ENCODE measurements at regions not wholly inside any gene's neighbourhood (a gene's known extent, or its start where the extent isn't known, plus 50 kb on each side); places are given as distances from the start of the nearest gene placed in this dataset.

- DNase-seq: no peak
Observed at GRCh38 chr5:2432076-2432920, 319.2 kb downstream of the IRX2 start.

- no peak for DNase-seq
Observed at GRCh38 chr5:2430606-2431005, 320.9 kb downstream of the IRX2 start.

- DNase-seq: no peak
Observed at GRCh38 chr5:2427983-2428382, 323.5 kb downstream of the IRX2 start.

- no peak for DNase-seq
Observed at GRCh38 chr5:2423634-2424033, 327.8 kb downstream of the IRX2 start.

GRCh38 chr5:2417301-2417700, 334.2 kb downstream of the IRX2 start:
- DNase-seq: no peak

- no peak for DNase-seq
Observed at GRCh38 chr5:2415678-2416077, 335.8 kb downstream of the IRX2 start.

GRCh38 chr5:2410451-2410850, 341.0 kb downstream of the IRX2 start:
- DNase-seq: no peak

GRCh38 chr5:2403296-2403695, 348.2 kb downstream of the IRX2 start:
- DNase-seq: no peak

DNA sequence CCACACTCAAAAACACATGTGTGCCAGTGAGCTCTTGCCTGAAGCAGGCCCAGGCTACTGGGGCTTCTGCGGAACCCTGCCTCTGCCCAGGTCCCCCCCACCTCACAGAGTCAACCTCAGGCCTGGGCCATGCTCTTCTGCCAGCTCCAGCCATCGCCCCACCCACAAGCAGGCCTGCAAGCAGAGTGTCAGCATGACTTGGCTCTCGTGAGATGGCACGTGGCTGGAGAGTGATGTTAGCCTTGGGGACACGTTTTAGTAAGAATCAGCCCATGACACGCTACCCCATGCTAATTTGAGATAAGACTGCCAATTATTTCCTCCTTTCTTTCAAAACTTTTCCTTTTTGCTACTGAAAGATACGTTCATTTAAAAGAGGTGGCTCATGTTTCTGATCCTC, 351.7 kb downstream of the IRX2 start:
- DNase-seq: no peak

- DNase-seq: no peak
Observed at GRCh38 chr5:2399096-2399495, 352.4 kb downstream of the IRX2 start.

DNA sequence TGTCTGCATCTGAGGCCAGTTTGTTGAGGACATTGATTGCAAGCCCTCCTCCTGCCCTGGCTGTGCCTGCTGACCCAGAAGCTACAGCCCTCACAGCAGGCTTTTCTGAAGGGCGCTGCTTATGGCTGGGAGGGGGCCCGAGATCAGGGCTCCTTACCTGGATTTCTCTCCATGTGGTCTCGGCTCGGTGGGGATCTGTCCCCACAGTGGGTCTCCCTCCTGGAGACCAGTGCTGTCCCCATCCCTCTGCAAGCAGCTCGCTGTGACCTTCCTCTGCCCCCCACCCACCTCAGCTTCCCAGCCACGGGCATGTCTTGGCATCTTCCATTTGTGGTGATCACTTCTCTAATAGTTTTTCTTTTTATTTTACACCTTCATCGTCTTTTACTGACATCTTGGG, 357.9 kb downstream of the IRX2 start:
- DNase-seq: no peak

GRCh38 chr5:2391566-2391965, 359.9 kb downstream of the IRX2 start:
- DNase-seq: no peak

GRCh38 chr5:2391021-2391420, 360.5 kb downstream of the IRX2 start:
- no peak for DNase-seq

GRCh38 chr5:2388571-2388970, 362.9 kb downstream of the IRX2 start:
- no peak for DNase-seq

DNA sequence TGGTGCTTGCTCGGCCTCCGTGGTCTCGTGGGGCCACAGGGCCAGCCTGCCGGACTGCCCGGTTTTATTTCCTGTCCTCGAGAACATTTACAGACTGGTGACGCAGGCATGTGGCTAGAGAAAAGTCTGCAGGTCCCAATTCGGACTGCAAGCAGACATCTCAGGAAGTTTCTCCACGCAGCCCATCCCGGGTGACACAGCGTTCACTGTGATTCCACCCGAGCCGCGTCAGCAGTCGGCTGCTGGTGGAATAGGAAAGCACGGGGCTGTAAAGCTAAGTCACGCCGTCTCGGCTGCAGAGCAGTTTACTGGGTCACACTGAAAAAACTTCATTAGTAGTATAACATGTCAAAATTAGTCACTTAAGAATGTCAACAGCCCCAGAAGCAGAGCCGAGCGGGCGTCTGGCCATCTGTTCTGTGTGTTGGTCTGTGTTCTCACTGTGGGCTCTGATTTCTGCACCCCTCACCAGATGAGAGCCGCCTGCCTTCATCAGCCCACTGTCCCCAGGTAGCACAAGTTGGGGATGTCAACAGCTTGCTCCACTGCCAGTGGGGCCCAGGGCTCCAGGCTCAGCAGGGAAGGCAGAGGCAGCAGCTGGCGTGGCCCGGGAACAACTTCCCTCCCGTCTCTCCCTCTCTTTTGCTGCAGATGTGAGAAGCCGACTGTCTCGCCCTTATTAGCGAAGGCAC, 363.7 kb downstream of the IRX2 start:
- no peak for DNase-seq

GRCh38 chr5:2387250-2387633, 364.2 kb downstream of the IRX2 start:
- DNase-seq: no peak

GRCh38 chr5:2385818-2386217, 365.7 kb downstream of the IRX2 start:
- no peak for DNase-seq

DNA sequence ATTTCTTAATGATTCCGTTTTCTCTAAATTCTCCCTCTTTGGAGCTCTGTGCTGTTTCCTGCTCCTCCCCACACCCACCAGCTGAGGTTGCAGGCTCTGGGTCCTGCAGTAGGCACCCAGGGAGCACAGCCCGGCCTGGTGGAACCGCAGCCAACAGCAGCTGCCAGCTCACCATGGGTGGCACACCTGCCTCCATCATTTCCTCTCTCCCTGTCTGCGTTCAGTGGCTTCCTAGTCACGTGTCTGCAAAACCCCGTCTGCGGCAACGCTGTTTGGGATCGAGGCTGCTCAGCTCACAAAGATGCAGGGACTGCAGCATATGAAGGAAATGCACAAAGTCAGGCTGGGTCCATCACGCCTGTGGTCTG, 367.8 kb downstream of the IRX2 start:
- DNase-seq: no peak

DNA sequence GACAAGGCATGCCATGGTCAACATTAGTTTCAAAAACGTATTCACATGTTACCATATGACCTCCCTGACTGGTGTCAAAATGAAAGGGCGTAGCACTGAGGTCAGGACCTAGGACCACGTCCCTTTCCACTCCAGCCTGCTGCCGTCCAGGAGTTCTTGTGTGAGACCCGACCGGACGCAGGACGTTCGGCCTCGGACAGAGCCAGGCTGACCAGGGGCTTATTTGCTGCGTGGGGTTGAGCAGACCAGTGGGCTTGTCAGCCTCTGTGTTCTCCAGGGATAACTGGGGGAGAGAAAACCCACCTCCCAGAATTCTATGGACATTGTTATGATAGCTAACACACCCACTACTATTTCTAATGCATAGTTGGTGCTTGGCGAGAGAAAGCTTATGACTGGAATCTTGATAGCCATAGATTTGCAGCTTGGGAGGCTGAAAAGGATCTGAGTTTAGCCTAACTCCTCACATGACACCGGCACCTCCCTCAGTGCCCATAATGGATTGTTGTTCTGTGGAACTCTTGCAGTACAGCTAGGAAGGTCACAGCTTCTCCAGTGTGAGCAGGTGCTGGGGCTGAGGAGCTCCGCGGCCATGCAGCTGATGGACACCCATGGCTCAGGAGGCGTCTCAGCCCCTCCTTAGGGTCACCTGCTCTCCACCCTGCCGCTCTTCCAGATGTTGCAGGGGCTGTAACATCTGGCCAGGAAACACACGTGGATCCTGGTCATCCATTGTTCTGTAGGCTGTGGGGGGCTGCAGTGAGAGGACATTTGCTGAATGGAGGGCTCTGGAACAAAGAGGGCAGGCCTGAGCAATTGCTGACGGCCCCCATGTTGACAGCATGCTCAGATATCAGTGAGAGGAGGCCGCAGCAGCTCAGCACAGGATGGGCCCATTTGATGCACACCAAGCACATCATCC, 368.4 kb downstream of the IRX2 start:
- DNase-seq: no peak

GRCh38 chr5:2381861-2382260, 369.6 kb downstream of the IRX2 start:
- DNase-seq: no peak

DNA sequence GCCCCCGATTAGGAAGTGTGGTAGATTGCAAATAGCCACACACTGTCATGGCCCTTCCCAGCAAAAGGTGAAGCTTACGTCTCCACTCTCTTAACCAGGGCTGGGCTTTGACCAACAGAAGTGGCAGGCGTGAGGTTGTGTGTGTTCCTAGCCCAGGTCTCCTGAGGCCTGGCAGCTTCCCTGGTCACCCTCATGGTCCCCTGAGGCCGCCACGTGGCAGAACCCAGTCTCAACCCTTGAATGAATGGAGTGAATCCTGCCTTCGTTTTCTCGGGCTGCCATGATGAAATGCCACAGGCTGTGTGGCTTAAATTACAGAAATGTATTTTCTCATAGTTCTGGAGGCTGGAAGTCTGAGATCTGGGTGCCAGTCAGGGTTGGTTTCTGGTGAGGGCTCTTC, 370.4 kb downstream of the IRX2 start:
- no peak for DNase-seq

DNA sequence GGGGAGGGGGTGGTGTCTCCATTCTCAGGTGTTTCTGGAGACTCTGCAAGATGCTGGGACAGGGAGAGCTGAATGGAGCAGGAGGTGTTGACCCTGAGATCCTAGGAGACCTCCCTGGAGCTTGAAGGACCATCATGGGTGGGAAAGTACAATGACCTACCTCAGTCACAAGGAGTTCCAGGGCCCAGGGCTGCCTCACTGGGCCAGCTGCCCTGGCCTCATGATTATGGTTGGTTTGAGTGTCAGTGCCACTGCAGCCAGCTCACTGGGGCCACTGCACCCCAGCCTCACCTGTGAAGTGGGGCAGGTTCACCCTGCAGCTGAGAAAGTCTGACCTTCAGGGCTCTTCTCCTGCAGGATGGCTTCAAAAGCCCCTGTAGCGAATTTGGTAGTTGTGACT, 372.5 kb downstream of the IRX2 start:
- no peak for DNase-seq

GRCh38 chr5:2378108-2378507, 373.4 kb downstream of the IRX2 start:
- no peak for DNase-seq

DNA sequence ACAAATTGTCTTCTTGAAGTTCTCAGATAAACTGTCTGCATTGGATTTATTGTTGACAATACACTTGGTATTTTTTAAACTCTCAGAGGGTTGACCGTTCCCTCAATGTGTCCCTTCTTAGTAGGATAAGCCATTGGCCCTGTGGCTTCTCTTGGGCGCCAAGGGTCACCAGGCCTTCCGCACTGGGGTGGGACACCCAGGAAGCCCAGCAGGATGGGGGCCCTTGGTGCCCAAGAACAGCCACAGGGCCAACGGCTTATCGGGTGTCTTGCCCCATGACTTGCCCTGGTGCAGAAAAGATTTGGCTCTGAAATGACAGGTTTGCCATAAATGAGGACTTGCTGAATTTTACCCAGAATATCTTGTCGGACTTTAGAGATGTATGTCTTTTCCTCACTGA, 375.0 kb downstream of the IRX2 start:
- DNase-seq: no peak
